ENCODE measurements at regions not wholly inside any gene's neighbourhood (a gene's known extent, or its start where the extent isn't known, plus 50 kb on each side); places are given as distances from the start of the nearest gene placed in this dataset.
A peak's percentile ranks its signal among the peaks of the same experiment; 100 is the strongest.

DNA sequence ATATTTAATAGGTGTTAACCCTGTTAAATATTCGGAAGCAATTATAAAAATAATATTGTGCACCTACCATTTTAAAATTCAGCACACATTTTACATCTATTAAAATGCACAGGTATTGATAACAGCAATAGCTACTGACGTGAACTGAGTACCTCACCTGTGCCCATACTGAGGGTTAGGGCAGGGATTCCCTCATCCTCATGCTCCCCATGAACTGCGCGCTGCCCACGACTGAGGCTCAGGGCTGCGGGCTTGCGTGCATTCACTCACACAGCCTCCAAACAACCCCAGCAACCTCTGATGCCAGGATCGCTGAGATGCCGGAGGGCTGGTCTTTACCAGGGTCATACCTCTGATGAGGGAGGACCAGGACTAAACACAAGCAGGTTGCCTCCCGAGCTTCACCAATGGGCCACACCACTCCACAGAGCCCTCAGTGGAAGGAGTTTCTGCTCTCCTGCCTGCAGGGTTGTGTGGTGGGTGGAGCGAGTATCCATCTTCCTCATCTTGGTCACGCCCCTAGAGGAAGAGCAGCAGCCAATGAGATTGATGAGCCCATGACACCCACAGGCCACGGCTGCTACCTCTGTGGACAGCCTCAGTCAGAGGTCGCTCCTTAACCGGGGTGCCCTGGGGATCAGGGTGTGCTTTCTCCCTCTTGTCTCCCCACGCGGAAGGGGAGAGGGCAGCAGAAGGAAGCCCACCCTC, 478.3 kb downstream of the TNS3 start:
- TF ChIP-seq CTCF (IDR thresholded peaks at IDR 0.05; ENCODE audit: unreplicated experiment), result no peak
- CTCF ChIA-PET, result no interaction called here
- peaks cover 18% of the 10 kb centered on the region for H3K4me1 Mint-ChIP-seq (ENCODE audit: low read depth, unreplicated experiment)
- H3K9me3 Mint-ChIP-seq (ENCODE audit: low read depth, unreplicated experiment), result no peaks in the 10 kb centered on the region
- no peak for DNase-seq
- no peak overlapping the region for H3K27ac Mint-ChIP-seq (ENCODE audit: unreplicated experiment)
- no TSS peak for BruUV-seq (replicated peaks)
- no peaks in the 10 kb centered on the region for H3K36me3 Mint-ChIP-seq (ENCODE audit: insufficient read depth, unreplicated experiment)
- no peaks in the 10 kb centered on the region for H3K27me3 Mint-ChIP-seq (ENCODE audit: unreplicated experiment)
- H3K4me3 Mint-ChIP-seq (ENCODE audit: low read depth, unreplicated experiment), result no peak overlapping the region
- intact Hi-C loops (cut with micrococcal nuclease; ENCODE audit: unreplicated experiment), result loop anchor here (5.0 kb wide), 2 partner anchors 49 to 1181 kb away; partner anchors contain the start of gene IGFBP3

DNA sequence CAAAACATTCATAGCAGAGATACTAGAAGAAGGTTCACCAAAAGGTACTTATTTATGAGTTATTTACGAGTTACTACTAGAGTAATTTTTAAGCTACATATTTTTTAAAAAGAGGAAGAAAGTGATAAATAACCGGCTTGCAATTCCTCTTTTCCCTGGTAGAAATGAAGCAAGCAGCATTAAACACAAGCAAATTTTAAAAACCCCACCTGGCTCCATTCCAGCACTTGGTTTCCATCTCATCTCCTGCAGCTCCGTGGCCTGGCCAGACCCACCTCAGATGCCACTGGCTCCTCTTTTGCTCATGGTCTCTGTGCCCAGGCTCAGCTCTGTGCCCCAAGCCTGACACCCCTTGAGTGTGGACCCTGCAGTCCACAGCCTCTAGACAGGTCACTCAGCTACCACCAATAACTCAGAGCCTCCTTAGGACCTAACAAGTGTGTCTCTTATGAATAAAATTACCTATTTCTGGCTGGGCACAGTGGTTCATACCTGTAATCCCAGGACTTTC, 479.5 kb downstream of the TNS3 start:
- CTCF ChIA-PET, result no interaction called here
- no peak overlapping the region for H3K27ac Mint-ChIP-seq (ENCODE audit: unreplicated experiment)
- no peak overlapping the region for H3K4me3 Mint-ChIP-seq (ENCODE audit: low read depth, unreplicated experiment)
- DNase-seq, result no peak
- peaks cover 18% of the 10 kb centered on the region for H3K4me1 Mint-ChIP-seq (ENCODE audit: low read depth, unreplicated experiment)
- no TSS peak for BruUV-seq (replicated peaks)
- no peaks in the 10 kb centered on the region for H3K27me3 Mint-ChIP-seq (ENCODE audit: unreplicated experiment)
- H3K9me3 Mint-ChIP-seq (ENCODE audit: low read depth, unreplicated experiment), result no peaks in the 10 kb centered on the region
- H3K36me3 Mint-ChIP-seq (ENCODE audit: insufficient read depth, unreplicated experiment), result no peaks in the 10 kb centered on the region
- TF ChIP-seq CTCF (IDR thresholded peaks at IDR 0.05; ENCODE audit: unreplicated experiment), result no peak
- intact Hi-C loops (cut with micrococcal nuclease; ENCODE audit: unreplicated experiment), result loop anchor here (5.0 kb wide), 2 partner anchors 50 to 1180 kb away; partner anchors contain the start of gene IGFBP3

GRCh38 chr7:47100817-47101435, 481.0 kb downstream of the TNS3 start:
- no peak overlapping the region for H3K4me3 Mint-ChIP-seq (ENCODE audit: low read depth, unreplicated experiment)
- H3K27me3 Mint-ChIP-seq (ENCODE audit: unreplicated experiment), result no peaks in the 10 kb centered on the region
- peak; percentile 89 for DNase-seq
- TF ChIP-seq CTCF (IDR thresholded peaks at IDR 0.05; ENCODE audit: unreplicated experiment), result peak; percentile 74
- no peaks in the 10 kb centered on the region for H3K36me3 Mint-ChIP-seq (ENCODE audit: insufficient read depth, unreplicated experiment)
- intact Hi-C loops (cut with micrococcal nuclease; ENCODE audit: unreplicated experiment), result loop anchor here (1.0 to 5.0 kb wide), 3 partner anchors 51 to 1179 kb away; partner anchors contain the start of gene IGFBP3
- no peaks in the 10 kb centered on the region for H3K9me3 Mint-ChIP-seq (ENCODE audit: low read depth, unreplicated experiment)
- H3K4me1 Mint-ChIP-seq (ENCODE audit: low read depth, unreplicated experiment), result peaks cover 8% of the 10 kb centered on the region
- no peak overlapping the region for H3K27ac Mint-ChIP-seq (ENCODE audit: unreplicated experiment)
- CTCF ChIA-PET, result interaction anchor here (0.8 to 2.1 kb wide), 14 partner anchors 11 to 1179 kb away, joined by 3 to 11 read pairs (median 4); no protein-coding TSS in a partner anchor
- BruUV-seq (replicated peaks), result no TSS peak

DNA sequence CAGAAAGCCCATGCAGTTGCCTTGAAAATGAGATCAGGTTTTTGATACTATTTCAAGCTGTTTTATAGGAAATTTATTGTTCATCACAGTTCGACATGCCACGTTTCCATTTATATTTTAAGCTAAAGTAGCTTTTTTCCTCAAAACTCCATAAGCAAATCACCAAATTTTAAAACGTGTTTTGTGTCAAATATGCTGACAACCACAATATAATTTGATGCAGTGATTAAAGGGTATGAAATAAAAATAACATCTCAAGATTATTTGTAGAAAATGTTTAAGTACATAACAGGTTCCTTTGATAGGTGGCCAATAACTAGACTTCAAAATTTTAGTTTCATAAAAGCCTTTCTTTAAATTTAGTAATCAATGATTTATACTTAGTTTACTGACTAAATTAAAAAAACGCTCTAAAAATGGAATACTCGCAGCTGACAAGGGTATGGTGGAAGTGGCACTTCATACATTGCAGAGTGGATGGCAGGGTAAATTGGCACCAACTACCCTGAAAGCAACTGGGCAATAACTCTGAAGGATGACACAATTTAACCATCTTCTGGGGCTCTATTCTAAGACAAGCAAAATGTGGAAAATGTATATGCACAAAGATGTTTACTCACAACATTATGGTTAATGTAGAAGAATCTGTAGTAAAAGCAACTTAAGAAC, 481.6 kb downstream of the TNS3 start:
- no peaks in the 10 kb centered on the region for H3K36me3 Mint-ChIP-seq (ENCODE audit: insufficient read depth, unreplicated experiment)
- H3K4me3 Mint-ChIP-seq (ENCODE audit: low read depth, unreplicated experiment), result no peak overlapping the region
- no peaks in the 10 kb centered on the region for H3K27me3 Mint-ChIP-seq (ENCODE audit: unreplicated experiment)
- BruUV-seq (replicated peaks), result no TSS peak
- TF ChIP-seq CTCF (IDR thresholded peaks at IDR 0.05; ENCODE audit: unreplicated experiment), result no peak
- H3K27ac Mint-ChIP-seq (ENCODE audit: unreplicated experiment), result no peak overlapping the region
- no peak for DNase-seq
- H3K9me3 Mint-ChIP-seq (ENCODE audit: low read depth, unreplicated experiment), result no peaks in the 10 kb centered on the region
- intact Hi-C loops (cut with micrococcal nuclease; ENCODE audit: unreplicated experiment), result loop anchor here (1.0 to 5.0 kb wide), 3 partner anchors 52 to 1178 kb away; partner anchors contain the start of gene IGFBP3
- H3K4me1 Mint-ChIP-seq (ENCODE audit: low read depth, unreplicated experiment), result peaks cover 8% of the 10 kb centered on the region
- CTCF ChIA-PET, result interaction anchor here (0.8 to 2.1 kb wide), 14 partner anchors 10 to 1178 kb away, joined by 3 to 11 read pairs (median 4); no protein-coding TSS in a partner anchor

All from Calu3 (cell line).